Cerebellar nuclear complex (tissue), 1 donor: ENCODE measurements at regions not wholly inside any gene's neighbourhood (a gene's known extent, or its start where the extent isn't known, plus 50 kb on each side); places are given as distances from the start of the nearest gene placed in this dataset.

ENCODE experiments used
- DNase-seq, 2 experiments: peaks; one replicate each; lab custom pipeline; 2025; lab: John Stamatoyannopoulos, UW

DNA sequence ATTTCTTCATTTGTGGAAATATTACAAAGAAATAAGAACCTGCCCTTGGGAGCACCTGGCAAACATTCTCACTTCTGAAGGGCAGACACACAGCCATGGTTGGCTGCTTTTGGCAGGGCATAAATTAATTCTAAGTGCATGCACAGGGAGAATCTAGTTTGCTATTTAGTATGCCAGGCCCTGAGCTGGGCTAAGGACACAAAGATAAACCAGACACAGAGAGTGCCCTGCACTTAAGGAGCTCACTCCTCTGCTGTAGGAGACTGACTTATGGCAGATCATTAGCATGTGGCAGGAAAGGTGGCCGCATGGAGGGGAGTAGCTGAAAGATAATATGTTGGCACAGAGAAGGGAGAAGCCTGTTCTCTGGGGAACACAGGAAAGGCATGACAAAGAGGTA is 367.0 kb downstream of the LPIN1 start:
- DNase-seq = no peak

DNA sequence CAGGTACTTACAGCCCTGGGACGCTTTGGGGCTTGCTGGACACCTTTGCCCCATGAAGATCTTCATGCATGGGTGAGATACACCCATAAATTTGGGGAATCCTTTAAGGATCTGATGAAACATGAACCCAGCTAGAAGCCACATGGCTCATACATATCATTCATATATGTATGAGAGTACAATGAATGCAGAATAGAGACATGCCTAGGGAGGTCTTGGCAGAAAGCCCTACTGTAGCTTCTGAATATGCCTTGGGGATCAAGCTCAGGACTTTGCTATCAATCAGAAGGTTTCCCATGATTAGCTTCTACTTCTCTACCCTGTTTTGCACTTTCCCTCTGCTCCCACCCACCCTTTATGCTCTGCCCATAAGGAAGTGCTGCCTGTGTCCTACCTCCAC is 368.4 kb downstream of the LPIN1 start:
- no peak for DNase-seq

DNA sequence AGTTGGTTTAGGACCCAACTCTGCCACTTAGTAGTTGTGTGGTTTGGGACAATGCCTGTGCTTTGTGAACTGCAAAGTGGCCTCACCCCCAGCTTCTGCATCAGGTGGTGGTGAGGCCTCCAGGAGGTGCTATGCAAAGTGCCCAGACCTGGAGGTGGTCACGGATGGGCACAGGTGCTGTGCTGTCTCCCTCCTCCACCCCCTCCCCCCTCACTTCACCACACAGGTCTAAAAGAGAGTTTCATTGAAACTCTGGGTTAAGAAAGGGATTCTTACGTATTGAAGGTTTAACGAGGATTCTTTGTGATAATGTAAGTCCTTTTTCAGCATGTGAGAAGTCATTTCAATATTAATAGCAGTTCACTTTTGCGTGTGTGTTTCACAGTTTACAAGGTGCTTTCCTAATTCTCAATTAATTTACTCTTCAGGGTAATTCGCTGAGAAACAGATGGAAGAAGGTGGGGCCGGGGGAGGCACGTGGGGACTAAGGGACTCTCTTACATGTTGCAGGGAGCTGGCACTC is 369.9 kb downstream of the LPIN1 start:
- DNase-seq = no peak

DNA sequence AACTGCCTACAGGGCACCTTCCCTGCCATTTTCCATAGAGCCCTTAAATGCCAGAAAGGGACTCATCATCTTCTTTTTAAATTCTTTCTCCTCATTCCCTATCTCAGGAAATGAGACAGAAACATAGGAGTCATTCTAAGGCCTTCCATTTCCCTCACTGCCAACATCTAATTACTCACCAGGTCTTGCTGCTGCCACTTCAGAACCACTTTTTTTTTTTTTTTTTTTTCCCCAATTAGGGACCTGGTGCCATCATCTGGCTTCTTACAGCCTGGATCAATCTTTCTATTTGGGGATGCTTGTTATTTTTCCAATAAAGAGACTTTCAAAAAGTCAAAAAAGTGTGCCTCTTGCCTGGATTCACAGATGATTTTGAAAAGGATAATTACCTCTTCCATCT is 373.4 kb downstream of the LPIN1 start:
- DNase-seq = no peak

DNA sequence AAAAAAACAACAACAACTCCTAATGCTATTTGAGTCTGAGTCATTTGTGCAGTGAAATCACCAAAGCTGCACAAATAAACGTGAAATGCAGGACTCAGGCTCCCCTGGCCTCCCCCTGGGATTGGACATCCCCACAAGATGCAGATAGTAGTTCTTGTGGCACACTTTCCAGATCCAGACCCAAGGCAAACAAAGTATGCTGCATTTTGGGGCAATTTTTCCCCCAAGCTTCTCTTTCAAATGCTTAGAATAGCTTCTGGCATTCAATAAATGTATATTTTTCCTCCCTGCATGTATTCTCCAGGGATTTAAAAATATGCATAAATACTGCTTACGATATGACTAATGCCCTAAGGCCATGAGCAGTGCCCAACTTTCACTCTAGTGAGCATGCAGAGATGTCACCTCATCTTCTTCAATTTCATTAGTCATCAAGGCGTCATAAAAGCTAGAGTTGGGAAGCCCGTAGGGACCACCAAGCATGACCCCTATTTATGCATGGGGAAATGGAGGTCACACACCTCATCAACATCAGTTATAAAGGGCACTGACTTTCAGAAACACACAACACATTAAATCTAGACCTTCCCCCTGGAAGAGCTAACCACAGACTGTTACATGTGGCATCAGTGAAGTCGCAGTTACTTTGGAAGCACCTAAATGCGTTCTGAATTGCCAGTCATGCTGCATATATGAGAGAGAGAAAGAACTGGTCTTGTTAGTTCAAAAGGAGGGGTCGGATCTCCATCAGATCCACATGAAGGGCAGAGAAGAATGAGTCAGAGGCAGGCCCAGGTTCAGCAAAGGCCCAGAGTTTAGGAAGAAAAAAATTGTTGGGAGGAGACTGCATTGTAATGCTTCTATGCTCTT is 374.1 kb downstream of the LPIN1 start:
- no peak for DNase-seq

DNA sequence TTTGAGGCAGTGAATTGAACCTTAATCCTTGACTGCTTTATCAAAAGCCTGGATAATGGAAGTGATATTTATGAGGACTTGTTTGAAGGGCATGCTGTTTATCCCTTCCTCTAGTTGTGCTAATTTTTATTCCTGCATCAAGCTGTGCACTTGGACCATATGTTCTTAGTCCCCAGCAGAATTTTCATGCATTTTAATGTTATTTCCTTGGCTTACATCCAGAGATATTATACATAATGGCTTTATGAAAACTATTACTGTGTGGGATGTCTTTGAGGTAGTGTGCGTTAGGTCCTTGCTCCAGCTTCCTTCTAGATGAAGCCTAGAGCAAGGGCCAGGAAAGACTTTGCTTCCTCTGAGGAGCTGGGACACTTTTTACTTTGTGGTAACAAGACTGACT is 378.4 kb downstream of the LPIN1 start:
- DNase-seq = no peak

DNA sequence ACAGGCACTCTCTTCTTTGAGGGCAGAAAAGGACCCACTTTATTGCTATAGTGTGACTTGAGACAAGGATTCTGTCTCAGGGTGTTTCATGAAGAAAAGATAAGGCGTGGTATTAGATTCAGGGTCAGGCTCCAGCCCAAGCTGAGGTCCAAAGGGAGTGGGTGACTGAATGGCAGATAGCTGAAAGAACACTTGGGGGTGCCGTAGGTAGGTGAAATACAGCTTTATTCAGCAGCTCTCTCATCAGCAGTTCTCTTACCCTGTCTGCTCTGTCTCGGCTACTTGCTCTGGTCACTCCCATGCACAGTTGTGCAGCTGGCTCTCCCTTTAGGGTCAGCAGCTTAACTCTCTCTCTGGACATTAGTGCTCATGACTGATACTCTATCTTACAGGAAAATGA is 379.9 kb downstream of the LPIN1 start:
- DNase-seq = no peak

DNA sequence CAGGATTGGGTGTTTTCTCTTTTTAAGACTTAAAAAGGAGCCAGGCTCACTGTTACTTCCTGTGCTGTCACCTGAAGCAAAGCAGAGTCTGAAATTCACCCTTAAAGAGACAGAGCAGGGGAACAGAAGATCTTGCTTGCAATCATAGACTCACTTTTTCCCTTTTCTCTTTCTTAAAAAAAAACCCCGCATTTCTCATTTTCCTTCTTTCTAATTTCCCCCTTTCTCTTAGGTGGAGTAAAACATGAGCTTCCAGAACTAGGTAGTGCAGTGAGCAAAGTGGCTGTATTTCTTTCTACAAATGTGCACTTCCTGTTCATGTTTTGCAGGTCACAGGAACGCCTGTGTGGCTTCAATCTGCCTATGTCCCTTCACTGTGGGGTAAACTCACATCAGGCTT is 381.2 kb downstream of the LPIN1 start:
- no peak for DNase-seq

DNA sequence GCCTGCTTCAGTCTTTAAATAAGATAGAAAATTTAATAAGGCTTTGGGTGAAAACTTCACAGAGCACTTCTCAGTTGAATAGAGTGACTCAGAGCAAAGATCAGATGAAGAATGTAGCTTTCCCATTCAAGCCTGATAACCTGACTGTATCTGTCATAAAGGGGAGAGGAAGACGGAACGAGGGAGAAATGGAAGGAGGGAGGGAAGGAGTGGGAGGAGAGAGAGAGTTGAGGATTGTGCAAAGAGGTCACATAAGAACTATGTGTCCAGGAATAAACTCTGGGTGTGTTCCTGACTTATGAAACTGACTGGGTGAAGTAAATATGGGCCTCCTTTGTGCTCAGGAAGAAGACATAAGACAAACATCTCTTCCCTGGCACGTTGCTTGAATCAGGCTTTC is 385.5 kb downstream of the LPIN1 start:
- no peak for DNase-seq

DNA sequence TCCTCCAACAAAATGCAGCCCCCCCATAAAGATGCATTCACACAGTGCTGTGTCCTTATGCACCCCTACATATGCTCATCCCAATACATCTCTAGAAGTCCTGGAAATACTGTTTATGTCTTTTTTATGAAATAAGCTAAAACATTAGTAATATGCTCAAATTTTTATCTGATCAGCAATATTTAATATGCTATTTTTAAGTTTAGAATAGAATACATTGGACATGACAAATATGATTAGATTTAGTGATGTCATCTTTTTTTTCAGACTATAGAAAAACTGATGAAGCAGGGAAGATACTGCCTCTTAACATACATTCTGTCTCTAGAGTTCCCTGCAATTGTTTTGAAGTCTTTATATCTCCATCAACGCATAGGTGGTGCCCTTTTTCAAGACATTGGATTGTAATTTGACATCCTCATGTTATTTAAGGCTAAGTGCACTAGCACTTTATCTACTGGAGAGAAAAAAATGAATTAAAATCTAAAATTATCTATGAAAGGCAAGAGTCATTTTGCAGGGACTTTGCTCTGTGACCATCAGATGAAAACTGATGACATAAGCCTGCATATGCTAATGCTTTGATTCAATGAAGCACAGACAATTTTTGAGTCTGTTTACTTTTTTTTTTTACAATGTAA is 395.3 kb downstream of the LPIN1 start:
- DNase-seq = no peak

DNA sequence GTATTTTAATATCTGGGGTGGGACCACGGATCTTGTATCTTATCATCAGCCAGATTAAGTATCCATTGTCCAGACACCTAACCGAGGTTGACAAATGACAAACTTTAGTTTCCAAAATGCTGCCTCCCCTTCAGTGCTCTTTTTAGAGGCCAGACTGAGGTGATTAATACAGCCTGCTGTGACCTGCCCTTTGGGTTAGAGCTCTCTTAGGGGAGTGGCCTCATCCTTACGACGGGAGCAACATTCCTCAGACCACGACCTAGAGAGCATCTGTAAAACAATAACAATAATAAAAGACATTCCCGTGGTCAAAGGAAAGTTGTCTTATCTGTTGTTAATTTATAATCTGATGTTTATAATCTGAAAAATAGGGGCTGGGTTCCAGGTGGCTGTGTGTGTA is 405.3 kb downstream of the LPIN1 start:
- DNase-seq = no peak

DNA sequence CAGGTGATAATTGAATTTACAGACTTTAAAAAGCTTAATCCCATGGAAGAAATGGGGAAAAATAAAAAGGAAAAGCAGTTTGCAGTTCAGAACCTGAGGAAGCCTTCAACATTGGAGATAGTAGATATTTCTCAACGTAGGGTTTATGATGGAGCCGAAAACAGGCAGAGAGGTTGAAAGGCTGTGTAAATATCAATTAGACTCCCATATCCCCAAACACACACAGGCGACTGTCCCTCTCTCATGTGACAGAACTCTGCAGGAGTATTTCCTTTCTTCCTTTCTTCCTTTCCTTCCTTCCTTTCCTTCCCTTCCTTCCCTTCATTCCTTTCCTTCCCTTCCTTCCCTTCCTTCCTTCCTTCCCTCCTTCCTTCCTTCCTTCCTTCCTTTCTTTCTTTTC is 406.5 kb downstream of the LPIN1 start:
- DNase-seq = no peak

DNA sequence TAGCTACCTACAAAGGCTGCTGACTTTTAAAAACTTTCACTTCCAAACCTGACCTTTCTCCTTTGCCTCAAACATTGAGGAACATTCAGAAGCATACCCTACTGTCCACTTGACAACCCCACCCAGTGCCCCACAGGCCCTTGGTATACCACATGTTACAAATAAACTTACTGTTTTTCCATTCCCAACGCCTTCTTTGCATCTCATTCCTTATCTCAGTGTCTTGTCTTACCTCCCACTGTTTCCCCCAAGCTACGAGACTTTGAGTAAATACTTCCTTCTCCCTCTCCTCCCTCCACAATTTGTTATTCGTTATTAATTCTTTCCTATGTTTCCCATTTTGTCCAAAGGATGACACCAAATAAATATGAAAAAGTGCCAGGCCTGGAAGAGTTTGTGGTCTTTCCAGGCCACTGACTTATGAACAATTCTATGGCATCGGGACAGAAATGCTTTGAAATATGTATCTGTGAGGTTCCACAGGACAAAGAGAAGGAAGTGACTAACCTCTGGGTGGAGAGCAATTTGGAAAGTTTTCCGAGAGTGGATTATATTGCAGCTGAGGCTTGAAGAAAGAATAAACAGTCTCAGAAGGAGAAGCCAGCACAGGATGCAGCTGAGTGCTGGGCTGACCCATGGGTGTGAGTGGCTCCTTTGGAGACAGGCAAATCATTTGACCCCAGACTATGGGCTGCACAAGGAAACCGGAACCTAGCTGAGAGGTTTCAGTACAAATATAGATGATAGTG is 409.0 kb downstream of the LPIN1 start:
- no peak for DNase-seq

DNA sequence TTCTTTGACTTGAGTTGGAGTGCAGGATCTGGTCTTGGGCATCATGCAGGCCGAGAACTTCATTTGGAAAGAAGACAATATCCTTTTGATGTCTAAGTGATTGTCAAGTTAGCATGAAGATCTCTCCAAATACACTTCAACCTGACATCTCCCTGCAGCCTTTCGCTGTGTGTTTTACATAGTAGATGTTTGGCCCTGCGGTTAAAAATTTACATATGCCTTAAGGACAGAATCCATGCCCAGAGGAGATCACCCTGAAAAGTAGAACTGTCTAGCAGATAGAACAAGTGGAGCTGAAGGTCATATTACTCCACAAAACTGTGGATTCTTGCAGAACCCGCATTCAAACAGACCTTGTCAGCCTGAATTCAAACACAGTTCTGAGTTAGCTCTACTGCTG is 409.9 kb downstream of the LPIN1 start:
- no peak for DNase-seq

DNA sequence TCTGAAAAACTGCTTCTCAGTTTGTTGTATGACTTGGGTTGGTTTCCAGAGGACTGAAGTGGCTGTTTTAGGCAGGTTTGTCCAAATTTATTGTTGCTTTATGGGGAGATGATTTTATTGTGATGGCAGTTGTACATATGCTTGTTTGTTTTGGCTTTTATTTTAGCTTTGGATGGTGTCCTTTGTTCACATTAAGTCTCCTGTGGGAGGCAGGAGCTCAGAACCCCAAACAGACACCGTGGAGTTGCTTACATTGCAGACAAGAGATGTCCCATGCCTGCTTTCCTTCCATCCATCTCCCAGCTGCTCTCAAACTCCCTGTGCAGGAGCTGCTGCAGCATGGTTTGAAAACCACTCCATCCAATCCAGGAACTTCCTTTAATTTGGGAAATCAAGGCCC is 414.7 kb downstream of the LPIN1 start:
- no peak for DNase-seq

DNA sequence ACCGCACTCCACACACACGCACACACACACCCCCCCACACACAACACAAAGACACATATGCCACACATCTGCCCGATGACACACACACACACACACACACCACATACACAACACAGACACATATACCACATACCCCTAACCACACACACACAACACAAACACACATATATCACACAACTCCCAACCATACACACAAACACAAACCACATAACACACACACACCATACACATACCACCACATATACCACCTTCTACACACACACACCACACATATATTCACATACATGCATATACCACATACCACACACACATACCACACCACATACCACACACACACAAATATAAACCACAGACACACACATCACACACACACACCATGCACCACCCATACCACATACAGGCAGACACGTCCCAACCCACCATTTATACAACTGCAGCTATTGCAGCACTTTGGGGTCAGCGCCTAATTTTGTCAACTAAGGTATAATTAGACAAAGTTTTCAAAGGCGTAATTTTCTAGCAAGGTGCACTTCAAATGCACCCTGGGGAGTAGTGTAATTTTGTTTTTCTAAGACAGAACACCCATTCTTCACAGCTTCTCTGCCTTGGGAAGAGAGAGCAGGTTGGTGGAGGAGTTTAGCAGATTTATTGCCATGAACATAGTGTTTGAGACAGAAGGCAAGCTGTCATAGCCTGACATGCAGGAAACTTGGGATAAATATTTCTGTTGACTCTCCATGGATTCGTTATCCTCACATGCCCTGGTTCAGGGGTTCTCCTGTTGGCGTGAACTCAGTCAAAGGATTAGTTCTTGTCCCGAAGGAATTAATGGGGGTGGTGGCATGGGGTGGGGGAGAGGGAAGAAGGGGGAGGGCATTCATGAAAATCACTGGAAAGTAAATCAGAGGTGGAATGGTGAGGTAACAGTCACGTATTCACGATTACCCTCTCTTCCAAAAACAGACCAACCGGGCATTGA is 416.1 kb downstream of the LPIN1 start:
- no peak for DNase-seq

DNA sequence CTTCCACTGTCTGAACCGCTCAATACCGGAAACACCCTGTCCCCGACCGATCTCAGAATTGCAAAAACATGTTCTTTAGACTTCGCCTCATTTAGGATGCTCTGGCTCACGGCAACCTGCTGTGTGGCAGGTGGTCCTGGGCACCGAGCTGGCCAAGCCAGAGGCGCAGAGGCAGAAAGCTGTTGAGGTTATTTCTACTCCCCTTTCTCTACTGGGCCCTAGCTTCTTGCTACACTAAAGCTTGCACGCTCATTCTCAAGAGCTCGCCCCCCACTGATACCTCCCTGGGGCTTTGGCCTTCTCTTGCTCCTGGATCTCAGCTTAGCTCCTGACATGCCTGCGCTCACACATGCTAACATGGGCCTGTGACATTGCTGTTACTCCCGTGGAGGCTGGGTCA is 417.4 kb downstream of the LPIN1 start:
- no peak for DNase-seq

DNA sequence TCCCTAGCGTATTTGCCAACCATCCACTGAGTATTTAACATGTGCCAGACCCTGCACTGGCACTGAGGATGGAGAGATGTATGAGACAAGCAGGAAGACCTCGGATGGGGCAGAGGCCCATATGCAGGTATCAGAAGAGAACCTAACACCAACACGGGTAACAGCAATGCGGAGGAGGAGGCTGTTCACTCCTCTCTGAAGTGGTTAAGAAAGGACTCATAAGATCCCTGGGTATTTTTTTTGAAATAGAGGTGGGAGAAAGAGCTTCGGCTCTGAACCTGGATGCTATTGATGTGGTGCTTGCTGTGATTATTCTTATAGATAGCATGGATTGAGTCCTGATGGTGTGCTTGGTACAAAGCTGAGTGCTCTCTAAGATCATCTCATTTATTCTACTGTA is 418.3 kb downstream of the LPIN1 start:
- no peak for DNase-seq

DNA sequence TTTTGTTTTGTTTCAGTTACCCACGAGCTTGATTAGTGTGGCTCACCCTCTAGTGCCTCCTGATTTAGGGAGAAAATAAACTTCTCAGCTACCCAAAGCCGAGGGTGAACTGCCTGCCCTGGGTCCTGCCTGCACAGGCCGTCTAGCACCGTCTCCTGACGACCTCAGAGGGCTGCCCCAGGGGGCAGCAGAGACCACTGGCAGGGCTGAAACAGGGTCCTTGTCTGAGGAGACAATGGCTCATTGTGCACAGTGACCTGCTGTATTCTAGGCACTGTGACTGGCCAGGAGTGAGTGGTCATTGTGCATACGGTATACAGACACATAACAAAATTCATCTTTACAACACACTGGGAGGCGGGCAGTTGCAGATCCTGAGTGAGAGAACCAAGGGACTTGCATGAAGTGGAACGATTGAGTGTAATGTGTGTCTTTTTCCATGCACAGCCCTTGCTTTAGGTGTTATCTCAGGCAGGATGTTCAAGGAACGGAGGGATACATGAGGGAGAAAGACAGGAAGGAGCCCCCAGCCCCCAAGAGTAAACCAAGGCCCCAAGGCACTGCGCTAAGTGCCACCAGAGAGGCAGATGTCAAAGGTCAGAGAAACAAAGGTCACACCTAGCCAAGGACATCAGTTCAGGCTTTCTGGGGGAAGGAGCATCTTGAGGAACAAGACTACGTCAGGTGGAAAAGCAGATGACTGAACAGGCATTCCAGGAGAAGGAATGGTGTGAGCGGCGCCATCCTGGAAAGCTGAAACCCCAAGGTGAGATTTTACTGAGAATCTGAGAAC is 421.3 kb downstream of the LPIN1 start:
- no peak for DNase-seq

DNA sequence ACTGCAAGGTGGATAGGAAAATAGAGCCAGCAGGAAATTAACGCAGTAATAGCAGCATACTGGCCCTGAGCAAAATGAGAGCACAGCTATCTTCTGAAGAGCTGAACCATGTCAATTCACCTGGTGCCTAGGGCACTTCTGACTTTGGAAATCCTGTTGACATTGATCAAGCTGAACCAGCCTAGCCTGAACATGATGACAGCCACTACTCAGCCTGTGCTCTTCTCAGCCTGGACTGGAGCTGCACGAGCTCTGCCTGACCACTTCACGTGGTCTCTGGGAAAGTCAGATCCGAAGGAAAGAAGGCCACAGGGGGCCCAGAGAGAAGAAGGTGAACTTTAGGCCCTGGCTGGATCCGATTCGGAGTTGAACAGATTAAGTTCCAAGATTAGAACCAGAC is 421.9 kb downstream of the LPIN1 start:
- no peak for DNase-seq
